ENCODE measurements at regions not wholly inside any gene's neighbourhood (a gene's known extent, or its start where the extent isn't known, plus 50 kb on each side); places are given as distances from the start of the nearest gene placed in this dataset.

- TF ChIP-seq SIX5 (IDR thresholded peaks at IDR 0.05; ENCODE audit: low read depth, low read length) (no peak), TCF12 (IDR thresholded peaks at IDR 0.05; ENCODE audit: low read depth, low read length) (no peak), JUN (IDR thresholded peaks at IDR 0.05; ENCODE audit: low read depth, low read length) (no peak), YY1 (IDR thresholded peaks at IDR 0.05; ENCODE audit: low read depth, low read length) (no peak), SIRT6 (IDR thresholded peaks at IDR 0.05; ENCODE audit: low read length) (no peak), EP300 (IDR thresholded peaks at IDR 0.05; ENCODE audit: borderline replicate concordance in 1 of 2, low read depth in 2 of 2, low read length in 2 of 2) (no peak), CTCF (IDR thresholded peaks at IDR 0.05; ENCODE audit: control extremely low read depth in 1 of 3, insufficient read depth in 1 of 3, low read depth in 1 of 3, low read length in 3 of 3) (no peak), EZH2 (IDR thresholded peaks at IDR 0.05; ENCODE audit: low read depth, low read length, severe bottlenecking) (no peak), POLR2A (IDR thresholded peaks at IDR 0.05; ENCODE audit: control extremely low read depth in 1 of 2, low read depth in 2 of 2, low read length in 2 of 2) (no peak)
Observed at GRCh38 chr2:6202756-6203155, 510.6 kb downstream of the SOX11 start.

All from H1 (cell line).